NCI-H2196 treated with DMSO at 0.1 percent for 48 hours (cell line): ENCODE measurements at regions not wholly inside any gene's neighbourhood (a gene's known extent, or its start where the extent isn't known, plus 50 kb on each side); places are given as distances from the start of the nearest gene placed in this dataset.

Experiments used
- DNase-seq: peaks from one replicate; lab custom pipeline; 2025; ENCODE audit not compliant: unreplicated experiment; lab: John Stamatoyannopoulos, UW

DNA sequence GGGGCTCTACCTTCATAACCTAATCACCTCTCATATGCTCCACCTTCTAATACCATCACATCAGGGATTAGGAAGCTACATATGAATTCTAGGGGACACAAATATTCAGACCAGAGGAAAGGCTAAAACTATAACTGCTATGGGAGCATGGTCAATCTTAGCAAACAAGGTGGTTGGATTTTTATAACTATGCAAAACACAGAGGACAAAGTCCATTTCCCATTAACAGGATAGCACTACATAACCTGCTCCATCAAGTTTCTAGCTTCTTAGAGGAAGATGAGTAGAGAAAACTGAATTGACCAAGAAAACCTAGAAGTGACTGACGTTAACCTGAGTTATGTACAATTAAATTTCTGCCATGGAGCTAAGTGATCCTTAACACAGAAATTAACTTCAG is 398.6 kb downstream of the TBL1XR1 start:
- DNase-seq = no peak

DNA sequence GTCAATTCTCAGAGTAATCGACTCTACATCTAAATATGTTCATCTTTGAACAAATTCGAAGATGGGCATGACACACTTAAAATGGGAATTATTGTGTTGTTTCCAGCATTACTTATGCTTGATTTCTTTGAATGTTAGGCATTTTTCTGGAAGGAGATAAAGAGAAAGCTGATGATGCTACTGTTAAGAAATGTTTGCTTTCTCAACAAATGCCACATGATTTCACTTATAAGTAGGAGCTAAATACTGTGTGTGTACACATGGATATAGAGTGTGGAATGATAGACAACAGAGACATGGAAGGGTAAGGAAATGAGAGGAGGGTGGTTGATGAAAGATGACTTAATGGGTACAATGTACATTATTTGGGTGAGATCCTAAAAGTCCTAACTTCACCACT is 400.9 kb downstream of the TBL1XR1 start:
- no peak for DNase-seq

DNA sequence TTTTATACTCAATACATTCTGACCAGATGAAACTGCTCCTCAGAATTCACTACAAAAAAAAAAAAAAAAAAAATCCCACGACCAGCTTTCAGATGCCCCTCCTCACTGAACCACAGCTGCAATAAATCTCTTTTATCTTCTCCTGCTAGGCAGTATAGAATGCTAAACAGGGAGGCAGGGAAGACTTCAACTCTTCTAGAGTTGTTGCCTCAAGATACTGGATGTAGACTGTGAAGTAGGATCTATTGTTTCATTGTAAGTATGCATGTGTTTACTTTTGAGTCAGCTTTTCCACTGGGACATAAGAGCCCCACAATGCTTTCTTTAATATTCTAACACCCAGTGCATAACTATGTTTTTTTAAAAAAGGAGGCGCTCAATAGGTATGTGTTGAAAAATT is 401.4 kb downstream of the TBL1XR1 start:
- no peak for DNase-seq

DNA sequence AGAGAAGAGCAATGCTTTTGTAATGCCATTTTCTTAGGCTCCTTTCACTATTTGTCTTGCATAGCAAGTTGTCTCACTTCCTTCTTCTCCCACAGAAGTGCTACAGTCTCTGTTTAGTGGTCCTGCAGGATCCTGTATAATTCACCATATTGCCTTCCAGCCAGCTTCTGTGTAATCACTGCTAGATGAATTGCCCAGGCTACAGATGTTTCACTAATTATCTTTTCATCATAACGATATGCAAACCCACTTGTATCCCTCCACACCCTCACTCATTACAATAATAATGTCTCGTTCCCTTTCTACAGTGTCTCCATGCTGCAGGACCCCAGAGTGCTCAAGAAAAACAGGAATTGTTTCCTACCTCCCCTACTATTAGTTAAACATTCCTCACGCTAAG is 402.9 kb downstream of the TBL1XR1 start:
- DNase-seq = no peak

DNA sequence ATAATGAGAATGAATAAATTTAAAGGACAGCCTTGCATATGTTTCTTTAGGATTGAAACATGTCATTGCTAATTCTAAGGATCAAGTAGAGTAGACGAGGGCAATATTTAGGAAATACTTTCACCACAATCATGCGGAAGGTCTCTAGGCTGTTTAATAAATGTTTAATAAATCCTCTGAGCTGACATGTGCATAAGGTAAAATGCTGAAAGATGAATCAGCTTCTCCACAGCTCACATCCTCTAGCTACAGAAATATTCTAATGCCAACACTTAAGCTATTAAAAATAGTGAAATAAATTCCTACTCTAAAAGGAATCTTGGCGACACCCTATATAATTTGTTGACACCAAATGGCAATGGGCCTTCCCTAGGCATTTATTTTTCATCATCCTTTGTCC is 407.3 kb downstream of the TBL1XR1 start:
- no peak for DNase-seq

DNA sequence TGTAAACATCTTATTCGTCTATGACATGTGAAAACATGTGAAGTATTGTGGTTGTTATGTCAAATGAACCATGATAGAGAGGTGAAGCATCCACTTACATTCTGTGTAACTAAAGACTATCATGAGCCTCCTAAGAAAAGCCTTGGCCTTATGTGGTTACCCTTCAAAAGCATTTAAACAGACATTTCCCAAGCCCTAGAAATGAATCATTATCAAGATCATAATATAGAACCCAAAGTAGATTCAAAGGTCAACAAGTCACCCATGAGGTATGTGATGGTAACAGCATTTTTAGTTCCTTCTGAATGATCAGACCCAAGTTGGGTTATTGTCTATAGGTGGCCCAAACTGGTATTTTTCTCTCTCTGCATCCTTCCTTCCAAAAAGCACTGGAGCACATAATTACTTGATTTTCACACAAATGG is 408.0 kb downstream of the TBL1XR1 start:
- DNase-seq = no peak

DNA sequence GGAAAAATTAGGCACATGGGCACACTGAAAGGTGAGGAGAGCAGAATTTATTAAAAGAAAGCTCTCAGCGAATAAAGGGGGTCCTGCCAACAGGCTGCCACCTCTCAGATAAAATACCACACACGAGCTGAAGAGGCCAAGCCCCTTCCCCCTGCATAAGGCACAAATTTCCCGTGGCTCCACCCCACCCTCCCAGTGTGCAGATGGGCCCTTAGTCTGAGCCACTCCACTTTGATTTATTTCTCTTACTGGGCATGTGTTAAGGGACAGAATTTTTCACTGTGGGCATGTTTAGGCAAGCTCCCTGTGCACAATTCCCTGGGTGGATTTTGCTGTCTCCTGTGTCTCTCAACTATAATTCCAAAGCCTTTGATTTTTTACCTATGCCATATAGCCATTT is 409.8 kb downstream of the TBL1XR1 start:
- no peak for DNase-seq

DNA sequence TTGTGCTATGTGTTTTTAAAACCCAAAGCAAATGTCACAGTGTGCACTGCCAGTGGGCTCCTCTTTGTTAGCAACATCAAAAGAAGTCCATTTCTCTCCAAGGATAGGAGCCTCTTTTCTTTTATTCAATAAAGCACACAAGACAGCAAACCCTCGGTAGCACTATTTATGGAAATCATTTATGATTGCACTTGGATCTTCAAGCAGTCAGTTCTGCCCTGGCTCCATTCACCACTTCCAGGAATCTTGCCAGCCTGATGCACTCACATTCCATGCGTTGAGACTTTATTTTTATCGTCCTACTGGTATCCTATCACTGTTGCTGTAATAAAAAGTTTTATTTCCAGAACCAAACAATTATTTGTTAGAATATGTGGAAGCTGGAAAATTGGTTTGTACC is 412.1 kb downstream of the TBL1XR1 start:
- DNase-seq = no peak

DNA sequence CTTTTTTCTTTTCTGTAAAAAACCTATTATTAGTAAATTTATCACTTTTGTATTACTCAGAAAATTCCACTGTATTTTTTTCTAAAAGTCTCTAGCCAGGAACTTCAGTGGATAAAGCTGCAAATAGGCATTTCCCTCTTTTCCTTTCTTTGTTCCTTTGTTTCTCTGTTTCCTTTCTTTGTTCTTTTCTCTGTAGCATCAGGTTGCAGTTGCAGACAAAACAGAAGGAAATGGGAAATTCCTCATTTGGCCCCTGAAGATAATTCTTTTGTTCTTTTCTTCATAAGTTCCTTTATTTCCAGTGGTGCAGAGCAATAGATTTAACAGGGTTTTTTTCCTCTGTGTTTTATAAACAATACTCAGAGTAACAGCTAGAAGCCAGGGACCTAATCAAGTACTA is 416.5 kb downstream of the TBL1XR1 start:
- no peak for DNase-seq

DNA sequence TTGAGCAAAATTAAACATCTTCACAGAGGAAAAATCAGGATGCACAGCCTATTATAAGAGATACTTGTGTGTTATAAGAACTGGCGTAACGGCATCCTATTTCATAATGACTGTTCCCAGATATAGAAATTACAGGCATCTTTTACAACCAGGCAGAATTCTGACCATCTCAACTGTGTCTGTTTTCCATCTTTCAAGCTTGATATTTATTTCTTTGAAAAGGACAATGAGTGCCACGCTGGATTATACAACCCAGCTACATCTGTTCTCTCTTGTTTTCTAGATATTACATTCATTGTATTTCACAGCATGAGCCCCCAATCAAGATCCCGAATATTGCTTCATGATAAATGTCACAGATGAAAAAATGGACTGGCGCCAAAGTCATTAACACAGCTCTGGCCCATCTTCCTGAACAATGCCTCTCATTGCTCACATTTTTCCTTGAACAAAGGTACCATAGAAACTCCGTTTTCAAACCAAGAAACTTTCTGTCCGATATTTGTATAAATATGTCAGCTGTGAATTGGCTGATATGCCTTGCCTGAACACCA is 420.6 kb downstream of the TBL1XR1 start:
- no peak for DNase-seq

DNA sequence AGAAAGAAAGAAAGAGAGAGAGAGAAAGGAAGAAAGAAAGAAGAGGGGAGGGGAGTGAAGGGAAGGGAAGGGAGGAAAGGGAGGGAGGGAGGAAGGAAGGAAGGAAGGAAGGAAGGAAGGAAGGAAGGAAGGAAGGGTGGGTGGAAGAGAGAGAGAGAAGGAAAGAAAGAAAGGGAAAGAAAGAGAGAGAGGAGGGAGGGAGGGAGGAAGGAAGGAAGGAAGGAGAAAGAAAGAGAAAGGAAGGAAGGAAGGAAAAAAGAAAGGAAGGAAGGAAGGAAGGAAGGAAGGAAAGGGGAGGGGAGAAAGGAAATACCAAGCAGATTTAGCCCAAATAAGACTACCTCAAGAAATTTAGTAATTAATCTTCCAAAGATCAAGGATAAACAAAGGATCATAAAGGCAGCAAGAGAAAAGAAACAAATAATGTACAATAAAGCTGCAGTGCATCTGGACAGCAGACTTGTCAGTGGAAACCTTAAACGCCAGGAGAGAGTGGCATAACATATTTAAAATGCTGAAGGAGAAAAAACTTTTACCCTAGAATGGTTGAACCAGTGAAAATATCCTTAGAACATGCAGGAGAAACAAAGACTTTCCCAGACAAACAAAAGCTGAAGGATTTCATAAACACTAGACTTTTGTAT is 427.6 kb downstream of the TBL1XR1 start:
- DNase-seq = no peak

DNA sequence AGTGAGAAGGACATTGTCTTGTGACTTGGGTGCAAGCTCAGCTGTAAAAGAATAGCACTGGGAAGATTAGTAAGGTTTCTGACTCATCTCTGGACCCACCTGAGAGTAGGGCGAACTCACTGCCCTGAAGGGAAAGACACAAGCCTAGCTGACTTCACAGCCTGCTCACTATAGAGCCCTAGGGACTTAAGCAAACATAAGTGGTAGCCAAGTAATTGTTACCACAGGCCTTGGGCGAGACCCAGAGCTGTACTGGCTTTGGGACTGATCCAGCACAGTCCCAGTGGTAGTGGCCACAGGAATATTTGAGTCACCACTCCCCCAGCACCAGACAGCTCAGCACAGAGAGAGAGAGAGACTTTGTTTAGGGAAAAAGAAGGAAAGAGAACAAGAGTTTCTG is 429.9 kb downstream of the TBL1XR1 start:
- DNase-seq = no peak

DNA sequence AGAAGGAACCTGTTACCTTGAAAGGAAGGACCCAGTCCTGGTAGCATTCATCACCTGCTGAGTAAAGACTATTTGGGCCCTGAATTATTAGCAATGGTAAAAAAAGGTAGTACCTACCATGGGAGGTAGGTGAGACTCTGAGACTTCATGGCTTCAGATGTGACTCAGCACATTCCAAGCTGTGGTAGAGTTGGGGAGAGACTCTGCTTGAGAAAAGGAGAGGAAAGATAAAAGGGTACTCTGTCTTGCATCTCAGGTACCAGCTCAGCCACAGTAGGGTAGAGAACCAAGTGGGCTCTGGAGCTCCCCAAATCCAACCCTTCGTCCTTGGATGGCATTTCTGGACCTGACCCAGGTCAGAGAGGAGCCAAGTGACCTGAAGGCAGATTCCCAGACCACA is 430.4 kb downstream of the TBL1XR1 start:
- DNase-seq = no peak

DNA sequence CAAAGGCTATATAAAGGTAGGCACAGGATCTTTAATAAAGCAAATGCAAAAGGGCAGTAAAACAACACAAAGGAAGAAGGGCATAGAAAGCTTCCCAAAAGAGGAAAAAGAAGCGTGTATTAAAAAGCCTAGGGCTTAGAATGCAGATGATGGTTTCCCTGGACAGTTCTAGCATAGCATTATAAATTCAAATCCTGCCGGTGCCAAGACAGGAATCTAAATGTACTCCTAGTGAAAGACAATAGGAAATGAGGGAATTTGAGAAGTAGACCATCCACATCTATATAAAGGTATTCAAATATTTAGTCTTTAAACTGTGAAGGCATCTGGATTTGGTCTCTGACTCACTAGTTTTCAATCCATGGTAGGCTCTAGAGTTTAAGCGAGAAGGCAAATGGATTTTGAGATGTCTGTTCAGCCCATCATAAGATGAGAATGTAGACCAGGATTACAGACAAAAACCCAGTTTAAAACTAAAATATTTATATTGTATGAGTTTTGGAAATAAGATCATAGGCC is 431.8 kb downstream of the TBL1XR1 start:
- DNase-seq = no peak

DNA sequence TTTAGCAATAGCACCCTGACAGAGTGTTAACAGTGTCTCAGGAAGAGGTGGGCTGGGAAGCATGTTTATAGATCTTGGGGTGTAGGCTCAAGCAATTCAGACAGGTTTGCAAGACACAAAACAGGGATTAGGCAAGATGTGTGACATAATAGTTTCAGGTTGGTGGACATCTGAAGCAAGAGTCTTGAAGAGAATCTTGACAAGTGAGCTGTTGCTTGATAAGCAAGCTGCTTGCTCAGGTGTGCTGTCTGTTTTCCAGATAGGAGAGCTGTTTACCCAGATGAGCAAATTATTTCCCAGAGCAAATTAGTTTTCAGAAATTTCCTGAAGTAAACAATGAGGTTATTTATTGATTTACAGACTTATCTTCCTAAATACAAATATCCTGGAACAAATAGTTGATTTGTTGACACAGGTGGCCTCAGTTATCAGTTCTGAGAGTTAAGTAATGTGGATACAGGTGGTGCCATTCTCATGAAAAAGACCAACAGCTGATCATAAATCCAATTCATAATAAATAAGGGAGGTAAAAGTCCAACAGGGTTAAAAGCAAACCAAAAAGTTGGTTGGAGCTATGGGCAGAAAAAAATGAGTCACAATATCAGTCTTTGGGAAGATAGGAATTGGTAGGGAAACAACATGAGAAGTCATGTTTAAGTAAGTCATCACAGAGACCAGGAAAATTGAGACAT is 437.3 kb downstream of the TBL1XR1 start:
- no peak for DNase-seq

DNA sequence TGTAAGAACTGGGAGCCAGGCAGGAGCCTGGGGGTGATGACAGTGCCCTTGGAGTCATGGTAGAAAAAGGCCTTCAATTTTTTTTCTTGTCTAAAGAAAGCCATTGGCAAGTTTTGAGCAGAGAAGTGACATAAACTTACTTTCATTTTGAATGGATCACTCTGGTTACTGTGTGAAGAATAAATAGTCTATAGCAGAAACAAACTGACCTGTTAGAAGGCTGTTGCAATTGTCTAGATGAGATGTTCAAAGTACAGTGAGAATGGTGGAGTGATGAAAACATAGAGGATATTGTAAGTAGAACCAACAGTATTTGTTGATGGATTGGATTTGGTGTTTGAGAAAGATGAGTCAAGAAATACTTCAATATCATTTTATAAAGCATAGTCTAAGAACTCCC is 439.9 kb downstream of the TBL1XR1 start:
- no peak for DNase-seq

DNA sequence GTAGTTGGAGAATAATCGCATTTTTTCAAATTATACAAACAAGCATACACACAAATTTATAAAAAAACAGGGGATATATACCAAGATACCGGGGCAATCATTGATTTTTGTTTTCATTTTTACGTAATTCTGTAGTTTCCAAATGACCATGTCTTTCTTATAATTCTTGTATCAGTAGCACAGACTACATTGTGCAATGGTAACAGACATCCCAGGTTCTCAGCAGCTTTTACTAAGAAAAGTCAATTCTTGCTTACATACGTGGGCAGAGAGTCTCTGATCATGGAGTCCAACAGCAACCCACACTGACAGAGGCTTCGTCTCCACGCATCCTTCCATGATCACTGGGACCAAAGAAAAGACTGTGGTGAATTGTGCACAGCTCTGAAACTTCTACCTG is 441.3 kb downstream of the TBL1XR1 start:
- no peak for DNase-seq

DNA sequence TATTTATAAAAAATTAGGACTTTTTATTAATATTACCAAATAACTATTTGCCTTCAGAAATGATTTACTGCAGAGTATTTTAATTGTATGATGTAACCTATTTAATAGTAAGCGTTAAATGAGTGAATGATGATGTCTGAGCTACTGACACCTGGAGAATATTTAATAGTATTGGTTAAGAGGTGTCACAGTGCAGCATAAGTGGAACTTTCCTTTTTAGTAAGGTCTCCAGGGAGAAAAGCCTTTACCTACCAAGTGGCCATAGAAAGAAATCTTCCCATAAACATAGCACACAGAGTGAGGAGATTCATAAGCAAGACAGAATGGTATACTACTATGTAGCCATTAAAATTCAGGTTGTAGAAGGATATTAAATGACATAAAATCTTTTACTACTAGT is 441.7 kb downstream of the TBL1XR1 start:
- DNase-seq = no peak

DNA sequence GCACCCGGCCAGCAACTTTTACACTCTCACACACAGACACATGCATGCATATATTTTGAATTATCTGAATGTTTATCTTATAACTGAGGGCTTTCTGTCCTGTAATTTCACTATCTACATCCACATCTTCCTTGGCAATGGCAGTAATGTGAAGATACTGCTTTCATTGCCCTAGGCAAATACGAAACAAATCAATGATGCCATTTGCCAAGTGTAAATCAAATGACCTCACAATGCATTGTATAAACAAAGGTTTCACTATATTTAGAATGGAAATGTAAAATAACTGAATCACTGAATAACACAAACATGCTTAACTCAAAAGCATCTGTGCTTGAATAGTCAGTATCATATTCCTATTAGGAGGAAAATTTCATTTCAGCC is 455.6 kb downstream of the TBL1XR1 start:
- DNase-seq = no peak

DNA sequence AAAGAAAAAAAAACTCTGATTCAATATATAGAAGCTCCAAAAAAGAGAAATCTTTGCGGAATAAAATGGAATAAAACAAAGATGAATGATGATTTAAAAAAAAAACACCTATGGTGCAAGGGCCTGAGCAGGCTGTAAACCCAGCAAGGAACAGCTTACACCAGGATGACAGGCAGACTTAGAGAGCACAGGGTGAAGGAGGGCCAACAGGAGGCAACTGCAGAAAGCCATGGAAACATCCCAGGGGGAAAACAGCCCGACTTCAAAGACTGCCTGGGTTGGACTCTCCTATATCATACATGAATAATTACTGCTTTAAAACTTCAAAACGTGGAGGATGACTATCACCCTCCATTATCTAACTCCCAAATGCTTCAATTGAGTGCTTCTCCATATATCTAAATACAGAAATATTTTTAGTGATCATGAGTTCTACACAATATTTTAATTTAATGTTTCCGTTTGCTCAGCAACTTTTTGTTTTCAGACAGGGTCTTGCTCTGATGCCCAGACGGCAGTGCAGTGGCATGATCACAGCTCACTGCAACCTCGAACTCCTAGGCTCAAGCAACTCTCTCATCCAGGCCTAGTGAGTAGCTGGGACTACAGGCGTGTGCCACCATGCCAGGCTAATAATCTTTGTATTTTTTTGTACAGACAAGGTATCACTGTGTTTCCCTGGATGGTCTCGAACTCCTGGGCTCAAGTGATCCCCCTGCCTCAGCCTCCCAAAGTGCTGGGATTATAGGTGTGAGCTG is 456.2 kb downstream of the TBL1XR1 start:
- DNase-seq = no peak

DNA sequence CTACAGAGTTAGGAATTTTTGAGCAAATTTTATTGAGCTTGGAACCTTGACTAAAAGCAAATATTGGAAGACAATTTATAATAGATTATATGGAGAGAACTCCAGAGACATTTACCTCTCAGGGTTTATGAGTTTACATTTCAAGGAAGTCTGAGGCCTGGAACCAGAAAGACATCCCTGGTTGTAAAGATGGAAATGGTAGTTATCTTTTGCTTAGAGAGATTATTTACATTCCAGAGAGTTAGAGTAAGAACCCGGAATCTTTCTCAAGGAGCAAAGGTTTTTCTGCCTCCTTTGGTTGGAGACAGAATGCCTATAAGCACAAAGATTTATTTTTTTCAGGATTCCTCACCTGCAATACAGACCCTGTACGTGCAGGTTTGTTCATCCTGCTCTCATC is 458.1 kb downstream of the TBL1XR1 start:
- DNase-seq = no peak
